GM12878 (cell line): ENCODE measurements at regions not wholly inside any gene's neighbourhood (a gene's known extent, or its start where the extent isn't known, plus 50 kb on each side); places are given as distances from the start of the nearest gene placed in this dataset.

Experiments used
- ATAC-seq: fragments of 200-7000 bp; cut with Tn5 transposase; 3 replicates; pipeline ENCODE4 v1.9.1; 2020; ENCODE audit warnings: mild to moderate bottlenecking, moderate library complexity
- BruUV-seq: library from RNA; stranded (reverse); fragments of 400-500 nt; replicated peaks from 2 replicates; lab custom pipeline; 2021; lab: Mats Ljungman, UMichigan
- CTCF ChIA-PET: fragments of 300-600 bp; sonication (Branson Sonifier 250); formaldehyde crosslinking; extraction: SDS; loops from one replicate; lab custom pipeline; 2021; ENCODE audit warnings: inconsistent platforms; lab: Yijun Ruan, JAX
- POLR2A ChIA-PET: fragments of 350-600 bp; formaldehyde crosslinking; extraction: SDS; loops from one replicate; lab custom pipeline; 2021; ENCODE audit warnings: inconsistent platforms; lab: Charles Lee
- RAD21 ChIA-PET: fragments of 300-600 bp; sonication (Branson Sonifier 250); formaldehyde crosslinking; loops from one replicate; lab custom pipeline; 2023; ENCODE audit warnings: antibody characterized with exemption; ENCODE audit not compliant: unreplicated experiment; lab: Charles Lee
- SMC1A ChIA-PET: fragments of 300-600 bp; sonication (Branson Sonifier 250); formaldehyde crosslinking; loops from one replicate; lab custom pipeline; 2023; ENCODE audit not compliant: unreplicated experiment, uncharacterized antibody; lab: Charles Lee
- DNase-seq: peaks from one replicate; pipeline ENCODE4 v3.0.0-alpha.2; 2011; ENCODE audit warnings: low read depth, low spot score
- FAIRE-seq: peaks from 3 replicates; lab custom pipeline; 2011; peaks lifted over from hg19 to GRCh38; lab: Jason Lieb, UNC
- H2AFZ ChIP-seq: 2 replicates; pipeline ENCODE4 v1.6.0; 2011; ENCODE audit warnings: low read depth, low read length, control low read depth; ENCODE audit not compliant: control insufficient read depth
- H3K27ac ChIP-seq: 2 replicates; pipeline ENCODE4 v1.5.1; 2011; ENCODE audit warnings: control low read depth; ENCODE audit not compliant: control insufficient read depth, insufficient read depth
- H3K27me3 ChIP-seq, 2 experiments: replicated peaks in 1 of 2; 2 replicates each; pipeline versions ENCODE4 v1.6.0 to v1.6.1; 2011; ENCODE audit warnings: low read length in 1 of 2; ENCODE audit not compliant: control insufficient read depth in 2 of 2, insufficient read depth in 2 of 2
- H3K36me3 ChIP-seq, 2 experiments: 2 replicates each; pipeline ENCODE4 v1.5.1; 2011; ENCODE audit warnings: low read length in 1 of 2; ENCODE audit not compliant: control insufficient read depth in 2 of 2, insufficient read depth in 2 of 2
- H3K4me1 ChIP-seq: 2 replicates; pipeline ENCODE4 v1.6.1; 2011; ENCODE audit warnings: mild to moderate bottlenecking, low read length, moderate library complexity, mixed read lengths; ENCODE audit not compliant: control insufficient read depth, insufficient read depth
- H3K4me2 ChIP-seq: 2 replicates; pipeline ENCODE4 v1.6.0; 2011; ENCODE audit warnings: control low read depth; ENCODE audit not compliant: control insufficient read depth, insufficient read depth
- H3K4me3 ChIP-seq: fragments of 200-600 bp; sonication (generic); 2 replicates; pipeline ENCODE4 v1.5.1; 2016
- H3K79me2 ChIP-seq: 2 replicates; pipeline ENCODE4 v1.6.0; 2011; ENCODE audit warnings: low read length; ENCODE audit not compliant: control insufficient read depth, insufficient read depth
- H3K9ac ChIP-seq: 2 replicates; pipeline ENCODE4 v1.8.0; 2011; ENCODE audit warnings: low read length, control low read depth, mixed read lengths; ENCODE audit not compliant: control insufficient read depth, insufficient read depth
- H3K9me3 ChIP-seq: replicated peaks from 3 replicates; pipeline ENCODE4 v1.5.1; 2011; ENCODE audit warnings: mild to moderate bottlenecking, low read length; ENCODE audit not compliant: control insufficient read depth, insufficient read depth
- H4K20me1 ChIP-seq: 2 replicates; pipeline ENCODE4 v1.6.0; 2011; ENCODE audit not compliant: control insufficient read depth, insufficient read depth
- BACH1 ChIP-seq: fragments of 450-650 bp; IDR thresholded peaks from 2 replicates; pipeline ENCODE4 v1.6.1; 2017; ENCODE audit warnings: mild to moderate bottlenecking, borderline replicate concordance
- CBX3 ChIP-seq: fragments of 200-600 bp; sonication (generic); IDR thresholded peaks from 2 replicates; pipeline ENCODE4 v1.6.1; 2016; ENCODE audit warnings: low read depth, borderline replicate concordance
- CHD4 ChIP-seq: fragments of 200-600 bp; sonication (generic); IDR thresholded peaks from 2 replicates; pipeline ENCODE4 v1.6.1; 2016; ENCODE audit warnings: mild to moderate bottlenecking
- E2F8 ChIP-seq: fragments of 450-650 bp; IDR thresholded peaks from 2 replicates; pipeline ENCODE4 v1.6.1; 2018; ENCODE audit warnings: mild to moderate bottlenecking, low read depth, moderate library complexity; ENCODE audit not compliant: partially characterized antibody
- HDGF ChIP-seq: fragments of 450-650 bp; IDR thresholded peaks from 2 replicates; pipeline ENCODE4 v1.6.1; 2016; ENCODE audit warnings: antibody characterized with exemption
- IRF4 ChIP-seq: IDR thresholded peaks from 2 replicates; pipeline ENCODE4 v1.6.1; 2011; ENCODE audit warnings: low read depth, low read length
- KLF5 ChIP-seq: fragments of 450-650 bp; IDR thresholded peaks from 2 replicates; pipeline ENCODE4 v1.6.1; 2014; ENCODE audit warnings: mild to moderate bottlenecking; ENCODE audit not compliant: partially characterized antibody
- MEF2A ChIP-seq: IDR thresholded peaks from 2 replicates; pipeline ENCODE4 v1.6.1; 2011; ENCODE audit warnings: low read depth, mild to moderate bottlenecking, low read length, moderate library complexity; ENCODE audit not compliant: insufficient read depth
- MXI1 ChIP-seq: fragments of 150-350 bp; IDR thresholded peaks from 2 replicates; pipeline ENCODE4 v1.6.1; 2011; ENCODE audit warnings: low read depth, mild to moderate bottlenecking, inconsistent platforms, low read length, improper control_type of control experiment
- PBX3 ChIP-seq: IDR thresholded peaks from 2 replicates; pipeline ENCODE4 v1.6.1; 2011; ENCODE audit warnings: mild to moderate bottlenecking, low read depth, low read length, moderate library complexity; ENCODE audit not compliant: insufficient replicate concordance
- RAD51 ChIP-seq: fragments of 450-650 bp; IDR thresholded peaks from 2 replicates; pipeline ENCODE4 v1.6.1; 2016; ENCODE audit warnings: moderate library complexity, mild to moderate bottlenecking, inconsistent platforms
- SIX5 ChIP-seq: IDR thresholded peaks from 2 replicates; pipeline ENCODE4 v1.6.1; 2011; ENCODE audit warnings: mild to moderate bottlenecking, low read depth, low read length, moderate library complexity; ENCODE audit not compliant: severe bottlenecking
- SP1 ChIP-seq: IDR thresholded peaks from one replicate; pipeline ENCODE4 v1.6.1; 2011; ENCODE audit warnings: low read depth, low read length
- TAF1 ChIP-seq: IDR thresholded peaks from 2 replicates; pipeline ENCODE4 v1.6.1; 2011; ENCODE audit warnings: mild to moderate bottlenecking, low read depth, low read length, borderline replicate concordance
- TCF7 ChIP-seq: IDR thresholded peaks from 2 replicates; pipeline ENCODE4 v1.6.1; 2014; ENCODE audit warnings: antibody characterized with exemption, borderline replicate concordance
- USF2 ChIP-seq: IDR thresholded peaks from 2 replicates; pipeline ENCODE4 v1.6.1; 2011; ENCODE audit warnings: low read depth, low read length, improper control_type of control experiment, borderline replicate concordance
- YBX1 ChIP-seq: fragments of 450-650 bp; IDR thresholded peaks from 2 replicates; pipeline ENCODE4 v1.6.1; 2016; ENCODE audit warnings: antibody characterized with exemption
- ZNF274 ChIP-seq: IDR thresholded peaks from one replicate; pipeline ENCODE4 v1.8.0; 2011; ENCODE audit not compliant: insufficient read length, insufficient read depth
- ZSCAN29 ChIP-seq: fragments of 450-650 bp; IDR thresholded peaks from 2 replicates; pipeline ENCODE4 v1.6.1; 2017; ENCODE audit warnings: mild to moderate bottlenecking, moderate library complexity
- WGBS: methylation state at CpG from one replicate; pipeline ENCODE4 v1.1.6; 2016; ENCODE audit warnings: low lambda C conversion rate; ENCODE audit not compliant: insufficient replicate concordance, insufficient coverage; ENCODE audit errors: missing lambda C conversion rate; 5-methylcytosine and 5-hydroxymethylcytosine counted together
- in situ Hi-C: fragments of 300-500 bp; cut with MboI; formaldehyde crosslinking; loops from 9 replicates; pipeline ENCODE4 v1.14.3; 2018; ENCODE audit warnings: mixed read lengths
- intact Hi-C: fragments of 100-400 bp; cut with micrococcal nuclease; formaldehyde crosslinking; loops from one replicate; pipeline ENCODE4 v1.14.2; 2022; ENCODE audit not compliant: unreplicated experiment

- CTCF ChIA-PET = no interaction called here
- SMC1A ChIA-PET = interaction anchor here (1.1 kb wide), 1 partner anchor 254 kb away, joined by 3 read pairs; no protein-coding TSS in a partner anchor
- H3K27me3 ChIP-seq = no peaks in the 10 kb centered on the region
- intact Hi-C loops = no loop called here
- no peak for DNase-seq
- TF ChIP-seq PBX3 (no peak), E2F8 (no peak), IRF4 (no peak), YBX1 (no peak), MXI1 (no peak), CBX3 (no peak), SIX5 (no peak), SP1 (no peak), ZNF274 (no peak), CHD4 (no peak), HDGF (no peak), RAD51 (no peak), MEF2A (no peak), BACH1 (no peak), TAF1 (no peak), USF2 (no peak), ZSCAN29 (no peak), TCF7 (no peak), KLF5 (no peak)
- TF ChIP-seq, all 136 proteins: peak for 0
- ATAC-seq = no peak
- in situ Hi-C loops = no loop called here
- RAD21 ChIA-PET = no interaction called here
- FAIRE-seq = no peak
- no peak overlapping the region for H3K9ac ChIP-seq
- POLR2A ChIA-PET = no interaction called here
- H2AFZ ChIP-seq = no peak overlapping the region
- no peaks in the 10 kb centered on the region for H3K79me2 ChIP-seq
- H3K4me3 ChIP-seq = no peak overlapping the region
- H3K4me2 ChIP-seq = no peak overlapping the region
- H3K36me3 ChIP-seq = no peaks in the 10 kb centered on the region
- no peaks in the 10 kb centered on the region; the same call in 2 of the 3 replicates for H3K9me3 ChIP-seq
- H3K4me1 ChIP-seq = no peaks in the 10 kb centered on the region
- 40% methylated on average over 9 of the region's 9 CpGs for WGBS
- no TSS peak for BruUV-seq
- H3K27ac ChIP-seq = no peak overlapping the region
- no peaks in the 10 kb centered on the region for H4K20me1 ChIP-seq
Observed at GRCh38 chr10:34046506-34047034, 712.1 kb upstream of the NRP1 start.
